GM21619 (cell line): ENCODE measurements at regions not wholly inside any gene's neighbourhood (a gene's known extent, or its start where the extent isn't known, plus 50 kb on each side); places are given as distances from the start of the nearest gene placed in this dataset.

Experiments
- ATAC-seq: cut with Tn5 transposase; IDR thresholded peaks from one replicate; pipeline ENCODE4 v1.9.1; 2021; ENCODE audit not compliant: unreplicated experiment

DNA sequence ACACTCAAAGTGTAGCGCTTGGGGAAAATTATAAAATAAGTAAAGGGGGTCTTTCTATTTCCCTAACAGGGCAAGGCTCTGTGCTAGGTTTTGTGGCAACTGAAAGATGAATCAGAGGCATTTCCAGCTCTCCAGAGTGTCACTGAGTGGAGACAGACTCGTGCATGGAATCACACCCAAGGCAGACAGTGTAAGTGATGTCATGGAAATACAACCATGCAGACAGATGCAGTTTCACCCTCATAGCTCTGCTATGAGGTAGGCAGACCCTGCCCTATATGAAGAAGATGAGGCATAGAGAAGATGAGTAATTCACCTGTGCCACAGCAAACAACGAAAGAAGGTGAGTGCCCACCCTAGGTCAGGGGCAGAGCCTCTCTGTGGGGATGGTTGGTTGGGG is 57.2 kb upstream of the PITRM1 start:
- ATAC-seq, result no peak

DNA sequence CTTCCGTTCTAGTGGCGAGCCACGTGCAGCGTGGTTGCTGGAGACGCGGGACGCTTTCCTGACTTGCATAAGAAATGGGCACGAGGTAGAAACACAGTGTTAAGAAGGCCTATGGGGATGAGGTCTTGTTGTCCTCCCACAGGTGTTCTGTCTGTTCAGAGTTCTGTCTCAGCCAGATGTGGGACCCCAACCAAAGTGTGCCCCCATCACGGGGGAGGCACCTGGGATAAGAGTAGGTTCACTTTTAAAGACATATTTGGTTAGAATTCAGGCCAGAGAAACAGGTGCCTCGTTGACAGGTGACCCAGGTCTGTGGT is 56.0 kb upstream of the PITRM1 start:
- no peak for ATAC-seq

DNA sequence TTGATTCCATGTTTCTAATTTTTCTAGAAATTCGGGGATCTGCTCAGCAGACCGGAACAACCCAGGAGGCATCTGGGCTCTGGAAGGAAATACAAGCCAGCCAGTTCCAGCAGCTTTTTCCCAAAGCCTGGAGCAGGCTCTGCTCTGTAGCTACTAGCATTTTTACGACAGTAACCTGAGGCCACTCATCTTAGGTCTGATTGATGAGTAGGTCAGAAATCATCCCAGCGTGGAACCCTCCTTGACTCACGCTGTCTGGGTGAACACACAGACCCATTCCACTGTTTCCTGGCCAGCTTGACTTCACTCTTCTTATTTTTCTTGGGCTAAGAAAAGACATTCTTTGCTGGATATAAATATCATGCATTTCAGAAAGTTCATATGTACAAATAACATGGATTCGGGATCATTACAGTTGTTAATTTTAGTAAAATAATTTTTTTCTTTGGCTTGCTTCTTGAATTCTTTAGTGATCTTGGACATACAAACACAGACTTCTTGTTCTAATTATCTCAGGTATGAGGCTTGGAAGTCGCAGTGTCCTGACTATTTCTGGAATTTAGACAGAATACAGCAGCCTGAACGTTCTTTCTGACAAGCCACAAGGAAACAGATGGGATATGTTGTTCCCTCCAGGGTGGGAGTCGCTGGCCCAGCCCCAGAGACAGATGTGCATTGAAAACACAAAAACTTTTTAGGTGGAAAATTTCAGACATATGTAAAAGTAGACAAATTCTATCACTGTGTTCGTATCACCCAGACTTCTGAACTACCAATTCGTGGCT is 54.6 kb upstream of the PITRM1 start:
- no peak for ATAC-seq

DNA sequence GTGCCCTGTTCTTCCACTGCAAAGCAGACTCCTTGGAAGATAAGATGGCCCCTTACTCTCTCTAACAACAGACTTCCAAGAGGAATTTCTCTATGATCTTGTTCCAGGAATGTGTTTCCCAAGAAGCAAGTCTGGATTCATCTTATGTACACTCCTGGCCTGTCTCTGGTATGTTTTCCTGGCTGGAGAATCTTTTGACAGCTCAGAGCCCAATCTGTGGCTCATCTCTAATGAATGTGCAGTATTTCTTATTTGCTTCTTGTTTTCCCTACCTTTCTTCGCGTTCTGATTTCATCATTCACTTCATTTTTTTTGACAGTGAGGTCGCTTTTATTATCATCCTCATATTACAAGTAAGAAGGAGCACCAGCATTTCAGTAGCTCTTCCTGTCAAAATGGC is 53.0 kb upstream of the PITRM1 start:
- ATAC-seq, result no peak

DNA sequence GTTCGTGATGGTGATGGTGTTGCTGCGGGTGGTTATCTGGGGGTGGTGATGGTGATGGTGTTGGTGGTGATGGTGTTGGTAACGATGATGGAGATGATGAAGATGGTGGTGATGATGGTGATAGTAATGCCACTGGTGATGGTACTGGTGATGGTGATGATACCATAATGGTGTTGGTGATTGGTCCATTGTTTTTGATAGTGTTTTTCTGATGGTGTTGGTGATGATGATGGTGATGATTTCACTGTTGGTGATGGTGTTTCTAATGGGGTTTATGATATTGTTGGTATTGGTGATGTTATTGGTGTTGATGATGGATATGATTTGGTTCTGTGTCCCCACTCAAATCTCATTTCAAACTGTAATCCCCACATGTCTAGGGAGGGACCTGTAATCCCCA is 51.7 kb upstream of the PITRM1 start:
- no peak for ATAC-seq

DNA sequence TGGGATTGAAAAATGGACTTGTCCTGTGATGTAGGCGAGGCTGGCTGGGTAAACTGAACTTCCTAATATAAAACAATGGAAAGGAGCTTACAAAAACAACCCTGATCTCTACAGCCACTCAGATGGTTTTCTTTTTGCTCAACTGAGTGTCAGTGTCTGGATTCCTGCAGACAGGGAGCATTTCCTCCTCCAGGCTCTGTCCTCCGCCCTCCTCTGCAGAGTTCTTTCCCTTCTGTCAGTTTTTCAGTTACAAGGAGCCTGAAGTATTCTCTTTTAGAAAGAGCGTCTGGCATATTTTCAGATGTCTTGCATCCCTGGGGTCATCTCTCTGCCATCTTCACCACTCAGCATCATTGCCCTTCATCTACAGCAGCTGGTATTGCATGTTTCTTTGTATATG is 50.0 kb upstream of the PITRM1 start:
- no peak for ATAC-seq
